Activated naive CD8-positive, alpha-beta T cell treated with anti-CD3 and anti-CD28 coated beads for 36 hours (primary cell): ENCODE measurements at regions not wholly inside any gene's neighbourhood (a gene's known extent, or its start where the extent isn't known, plus 50 kb on each side); places are given as distances from the start of the nearest gene placed in this dataset.
"Not testable (repeated sequence)": the region's sequence is repeated elsewhere in the genome, so short reads cannot be mapped to it uniquely, and the experiment has no call there.

Experiments
- DNase-seq: peaks from one replicate; pipeline ENCODE4 v3.0.0; 2021
- H3K27ac Mint-ChIP-seq: one replicate; pipeline ENCODE4 v1.8.0; 2022; ENCODE audit warnings: mild to moderate bottlenecking, moderate library complexity, mixed read lengths
- H3K27me3 Mint-ChIP-seq: one replicate; pipeline ENCODE4 v1.8.0; 2022; ENCODE audit warnings: mild to moderate bottlenecking, mixed read lengths
- H3K36me3 Mint-ChIP-seq: one replicate; pipeline ENCODE4 v1.8.0; 2021; ENCODE audit warnings: mild to moderate bottlenecking, mixed read lengths
- H3K4me1 Mint-ChIP-seq: one replicate; pipeline ENCODE4 v1.8.0; 2021; ENCODE audit warnings: mixed read lengths
- H3K4me3 Mint-ChIP-seq: one replicate; pipeline ENCODE4 v1.8.0; 2022; ENCODE audit warnings: mild to moderate bottlenecking, moderate library complexity, mixed read lengths
- H3K9me3 Mint-ChIP-seq: one replicate; pipeline ENCODE4 v1.8.0; 2022; ENCODE audit warnings: mixed read lengths

DNA sequence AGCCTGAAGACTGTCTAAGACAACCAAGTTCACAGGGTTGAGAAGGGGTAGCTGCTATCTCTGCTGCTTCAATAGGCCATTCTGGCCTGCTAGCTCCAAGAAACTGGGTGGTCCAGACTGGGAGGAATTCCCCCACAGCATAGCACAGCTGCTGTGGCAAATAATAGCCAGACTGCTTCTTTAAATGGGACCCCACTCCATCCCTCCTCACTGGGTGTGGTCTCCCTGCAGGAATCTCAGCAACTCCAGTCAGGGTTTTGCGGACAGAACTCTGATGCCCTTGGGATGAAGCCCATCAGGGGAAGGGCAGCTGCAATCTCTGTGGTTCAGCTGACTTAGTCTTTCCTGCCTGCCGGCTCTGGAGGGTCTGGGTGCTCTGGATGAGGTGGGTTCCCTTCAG is 1018.6 kb upstream of the DIAPH2 start:
- H3K4me3 Mint-ChIP-seq = no peak overlapping the region
- H3K36me3 Mint-ChIP-seq = no peaks in the 10 kb centered on the region
- H3K27ac Mint-ChIP-seq = no peak overlapping the region
- no peaks in the 10 kb centered on the region for H3K27me3 Mint-ChIP-seq
- no peaks in the 10 kb centered on the region for H3K4me1 Mint-ChIP-seq
- peaks cover 3% of the 10 kb centered on the region for H3K9me3 Mint-ChIP-seq
- DNase-seq = no peak

DNA sequence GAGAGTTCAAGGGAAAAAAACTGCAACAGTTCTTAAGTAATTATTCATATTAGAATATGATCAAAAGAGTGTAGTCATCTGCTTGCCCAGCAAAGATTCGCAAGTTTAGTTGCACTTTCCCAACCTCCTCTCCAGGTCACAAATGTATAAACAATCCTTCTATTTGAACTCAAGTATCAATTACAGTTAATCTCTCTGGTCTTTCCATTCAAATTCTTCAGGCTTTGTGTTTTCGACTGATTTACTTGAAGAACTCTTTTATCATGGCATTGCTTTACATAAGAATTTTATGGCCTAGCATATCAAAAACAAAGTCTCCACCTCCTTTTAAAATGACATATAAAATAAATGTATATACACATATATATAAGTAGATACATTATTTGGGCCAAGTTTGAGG is 1009.6 kb upstream of the DIAPH2 start:
- H3K9me3 Mint-ChIP-seq = no peaks in the 10 kb centered on the region
- no peaks in the 10 kb centered on the region for H3K4me1 Mint-ChIP-seq
- H3K4me3 Mint-ChIP-seq = no peak overlapping the region
- H3K27me3 Mint-ChIP-seq = no peaks in the 10 kb centered on the region
- DNase-seq = no peak
- H3K27ac Mint-ChIP-seq = no peak overlapping the region
- H3K36me3 Mint-ChIP-seq = no peaks in the 10 kb centered on the region

GRCh38 chrX:95675794-95676193 is 1008.8 kb upstream of the DIAPH2 start:
- no peak for DNase-seq
- Mint-ChIP-seq H3K9me3 (no peaks in the 10 kb centered on the region), H3K36me3 (no peaks in the 10 kb centered on the region), H3K27ac (no peak overlapping the region), H3K27me3 (no peaks in the 10 kb centered on the region), H3K4me1 (no peaks in the 10 kb centered on the region), H3K4me3 (no peak overlapping the region)

- Mint-ChIP-seq H3K36me3 (no peaks in the 10 kb centered on the region), H3K4me1 (no peaks in the 10 kb centered on the region), H3K27ac (no peak overlapping the region), H3K9me3 (no peaks in the 10 kb centered on the region), H3K27me3 (no peaks in the 10 kb centered on the region), H3K4me3 (no peak overlapping the region)
- no peak for DNase-seq
These were observed 1006.0 kb upstream of the DIAPH2 start for GRCh38 chrX:95678679-95679078.

DNA sequence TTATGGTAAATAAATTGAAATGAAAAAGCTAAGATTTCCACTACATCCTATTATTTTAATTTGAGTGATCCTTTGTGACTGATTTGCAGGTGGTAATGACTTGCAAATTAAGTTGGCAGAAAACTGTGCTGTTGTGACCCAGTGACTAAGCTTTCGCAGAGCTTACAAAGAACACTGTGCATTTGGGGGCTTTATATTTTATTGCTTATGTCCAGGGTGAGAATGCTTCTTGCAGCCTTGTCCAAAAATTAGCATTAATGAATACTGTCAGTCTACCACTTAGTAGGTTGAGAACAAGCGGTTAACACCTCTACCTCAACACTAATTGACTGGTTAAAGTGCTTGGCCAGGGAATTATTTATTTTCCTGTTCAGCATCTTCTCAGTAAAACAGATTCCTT is 991.3 kb upstream of the DIAPH2 start:
- Mint-ChIP-seq H3K9me3 (no peaks in the 10 kb centered on the region), H3K4me3 (no peak overlapping the region), H3K27ac (no peak overlapping the region), H3K36me3 (no peaks in the 10 kb centered on the region), H3K4me1 (no peaks in the 10 kb centered on the region), H3K27me3 (no peaks in the 10 kb centered on the region)
- DNase-seq = no peak

DNA sequence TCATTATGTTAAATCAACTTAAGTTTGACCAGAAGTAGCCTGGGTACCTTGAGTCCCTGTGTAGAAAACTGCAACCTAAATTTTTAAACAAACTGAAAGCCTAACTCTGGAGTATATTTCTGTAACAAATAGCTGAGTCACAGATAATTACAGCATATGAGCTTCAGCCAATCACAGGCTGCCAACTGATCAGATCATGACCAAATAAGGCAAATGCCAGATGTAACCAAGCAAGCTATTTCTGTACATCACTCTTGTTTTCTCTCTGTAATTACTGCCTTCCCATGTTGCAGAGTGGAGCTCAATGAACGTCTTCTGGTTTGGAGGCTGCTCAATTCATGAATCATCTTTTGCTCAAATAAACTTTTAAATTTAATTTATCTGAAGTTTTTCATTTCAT is 980.9 kb upstream of the DIAPH2 start:
- Mint-ChIP-seq H3K9me3 (peaks cover 2% of the 10 kb centered on the region), H3K4me1 (no peaks in the 10 kb centered on the region), H3K36me3 (no peaks in the 10 kb centered on the region), H3K27ac (no peak overlapping the region), H3K27me3 (no peaks in the 10 kb centered on the region), H3K4me3 (no peak overlapping the region)
- DNase-seq = no peak

GRCh38 chrX:95716841-95717240 is 967.8 kb upstream of the DIAPH2 start:
- no peaks in the 10 kb centered on the region for H3K4me1 Mint-ChIP-seq
- no peaks in the 10 kb centered on the region for H3K9me3 Mint-ChIP-seq
- H3K4me3 Mint-ChIP-seq = no peak overlapping the region
- H3K27ac Mint-ChIP-seq = no peak overlapping the region
- H3K36me3 Mint-ChIP-seq = no peaks in the 10 kb centered on the region
- no peaks in the 10 kb centered on the region for H3K27me3 Mint-ChIP-seq
- no peak for DNase-seq

GRCh38 chrX:95718746-95719145 is 965.9 kb upstream of the DIAPH2 start:
- Mint-ChIP-seq H3K9me3 (no peaks in the 10 kb centered on the region), H3K36me3 (no peaks in the 10 kb centered on the region), H3K4me1 (no peaks in the 10 kb centered on the region), H3K27me3 (no peaks in the 10 kb centered on the region), H3K27ac (no peak overlapping the region), H3K4me3 (no peak overlapping the region)
- no peak for DNase-seq

DNA sequence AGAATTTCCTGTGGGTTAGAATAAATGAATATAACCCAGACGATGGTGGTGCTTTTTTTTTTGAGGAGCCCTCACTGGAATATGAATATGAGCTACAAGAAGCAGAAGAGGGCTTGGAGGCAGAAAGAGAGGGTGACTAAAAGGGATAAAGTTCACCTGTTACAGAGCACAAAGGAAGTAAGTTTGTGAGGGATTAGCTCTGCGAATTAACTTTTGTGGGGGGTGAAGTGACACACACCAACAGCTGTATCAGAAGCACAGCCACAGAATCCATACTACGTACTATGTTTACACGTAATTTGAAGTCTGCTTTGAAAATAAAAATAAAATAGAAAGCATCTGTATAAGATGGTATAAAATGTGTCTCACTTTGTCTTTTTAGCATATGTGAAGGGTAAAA is 963.6 kb upstream of the DIAPH2 start:
- no peak overlapping the region for H3K27ac Mint-ChIP-seq
- no peaks in the 10 kb centered on the region for H3K9me3 Mint-ChIP-seq
- no peaks in the 10 kb centered on the region for H3K36me3 Mint-ChIP-seq
- no peak overlapping the region for H3K4me3 Mint-ChIP-seq
- H3K4me1 Mint-ChIP-seq = no peaks in the 10 kb centered on the region
- no peak for DNase-seq
- H3K27me3 Mint-ChIP-seq = no peaks in the 10 kb centered on the region

DNA sequence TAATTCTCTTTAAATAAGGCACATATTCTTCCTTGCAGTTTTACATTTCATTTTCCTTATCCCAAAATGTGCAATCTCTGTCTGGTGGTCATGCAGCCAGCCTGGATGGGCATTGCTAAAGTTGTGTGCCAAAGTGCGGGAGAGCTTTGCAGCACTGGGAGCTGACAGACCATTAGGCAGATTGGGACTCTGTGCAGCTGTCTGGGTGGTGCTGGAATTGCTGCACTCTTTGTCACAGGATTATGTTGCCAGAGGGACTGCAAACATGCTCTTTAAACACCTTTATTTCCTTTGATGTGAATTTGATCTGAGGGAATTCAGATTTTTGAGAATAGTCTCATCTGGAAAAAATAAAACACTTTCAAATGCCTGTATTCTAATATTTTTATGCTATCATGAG is 956.2 kb upstream of the DIAPH2 start:
- no peak for DNase-seq
- Mint-ChIP-seq H3K27ac (no peak overlapping the region), H3K36me3 (no peaks in the 10 kb centered on the region), H3K4me1 (no peaks in the 10 kb centered on the region), H3K27me3 (no peaks in the 10 kb centered on the region), H3K4me3 (no peak overlapping the region), H3K9me3 (no peaks in the 10 kb centered on the region)

- Mint-ChIP-seq H3K27ac (no peak overlapping the region), H3K4me3 (no peak overlapping the region), H3K27me3 (no peaks in the 10 kb centered on the region)
These were observed 955.2 kb upstream of the DIAPH2 start for GRCh38 chrX:95729401-95729800.

GRCh38 chrX:95733426-95733825 is 951.2 kb upstream of the DIAPH2 start:
- no peak for DNase-seq
- Mint-ChIP-seq H3K4me3 (no peak overlapping the region), H3K4me1 (no peaks in the 10 kb centered on the region), H3K9me3 (no peaks in the 10 kb centered on the region), H3K27me3 (no peaks in the 10 kb centered on the region), H3K27ac (no peak overlapping the region), H3K36me3 (no peaks in the 10 kb centered on the region)

More at GRCh38 chrX:95729401-95729800, 955.2 kb upstream of the DIAPH2 start:
- no peaks in the 10 kb centered on the region for H3K9me3 Mint-ChIP-seq
- no peaks in the 10 kb centered on the region for H3K36me3 Mint-ChIP-seq
- H3K4me1 Mint-ChIP-seq = no peaks in the 10 kb centered on the region
- no peak for DNase-seq

GRCh38 chrX:95754411-95754810 is 930.2 kb upstream of the DIAPH2 start:
- Mint-ChIP-seq H3K9me3 (no peaks in the 10 kb centered on the region), H3K27me3 (no peaks in the 10 kb centered on the region), H3K4me1 (no peaks in the 10 kb centered on the region), H3K27ac (no peak overlapping the region), H3K36me3 (no peaks in the 10 kb centered on the region), H3K4me3 (no peak overlapping the region)
- DNase-seq = no peak

DNA sequence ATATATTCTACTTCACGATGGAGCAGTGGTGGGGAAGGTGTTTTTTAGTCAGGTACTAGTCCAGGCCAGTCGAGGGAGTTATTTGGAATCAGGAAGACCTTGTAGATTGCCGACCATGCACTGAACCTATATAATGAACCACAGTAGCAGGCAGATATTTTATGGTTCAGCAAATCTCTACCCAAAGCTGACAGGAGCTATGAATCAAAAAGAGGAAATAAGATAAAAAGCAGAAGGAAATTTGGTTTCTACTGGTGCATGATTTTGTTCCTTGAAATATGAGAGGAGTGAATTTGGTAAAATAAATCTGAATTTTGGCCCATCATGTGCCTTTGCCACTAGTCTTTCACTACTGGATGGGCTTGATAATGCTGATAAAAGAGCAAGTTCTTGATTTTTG is 924.3 kb upstream of the DIAPH2 start:
- Mint-ChIP-seq H3K27me3 (no peaks in the 10 kb centered on the region), H3K36me3 (no peaks in the 10 kb centered on the region), H3K27ac (no peak overlapping the region), H3K9me3 (no peaks in the 10 kb centered on the region), H3K4me1 (no peaks in the 10 kb centered on the region), H3K4me3 (no peak overlapping the region)
- DNase-seq = no peak

- H3K36me3 Mint-ChIP-seq = no peaks in the 10 kb centered on the region
- no peak overlapping the region for H3K27ac Mint-ChIP-seq
- H3K9me3 Mint-ChIP-seq = no peaks in the 10 kb centered on the region
- H3K27me3 Mint-ChIP-seq = no peaks in the 10 kb centered on the region
- no peak for DNase-seq
- H3K4me1 Mint-ChIP-seq = no peaks in the 10 kb centered on the region
- no peak overlapping the region for H3K4me3 Mint-ChIP-seq
These were observed 921.9 kb upstream of the DIAPH2 start for GRCh38 chrX:95762716-95763115.

GRCh38 chrX:95764972-95765451 is 919.6 kb upstream of the DIAPH2 start:
- no peaks in the 10 kb centered on the region for H3K9me3 Mint-ChIP-seq
- H3K36me3 Mint-ChIP-seq = no peaks in the 10 kb centered on the region
- no peak for DNase-seq
- H3K4me1 Mint-ChIP-seq = no peaks in the 10 kb centered on the region
- H3K27ac Mint-ChIP-seq = no peak overlapping the region
- H3K4me3 Mint-ChIP-seq = no peak overlapping the region
- H3K27me3 Mint-ChIP-seq = no peaks in the 10 kb centered on the region

DNA sequence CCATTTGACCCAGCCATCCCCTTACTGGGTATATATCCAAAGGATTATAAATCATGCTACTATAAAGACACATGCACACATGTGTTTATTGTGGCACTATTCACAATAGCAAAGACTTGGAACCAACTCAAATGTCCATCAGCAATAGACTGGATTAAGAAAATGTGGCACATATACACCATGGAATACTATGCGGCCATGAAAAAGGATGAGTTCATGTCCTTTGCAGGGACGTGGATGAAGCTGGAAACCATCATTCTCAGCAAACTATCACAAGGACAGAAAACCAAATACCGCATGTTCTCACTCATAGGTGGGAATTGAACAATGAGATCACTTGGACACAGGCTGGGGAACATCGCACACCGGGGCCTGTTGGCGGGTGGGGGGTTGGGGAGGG is 913.4 kb upstream of the DIAPH2 start:
- DNase-seq, H3K27ac Mint-ChIP-seq, H3K4me1 Mint-ChIP-seq, H3K27me3 Mint-ChIP-seq, H3K4me3 Mint-ChIP-seq, H3K36me3 Mint-ChIP-seq, H3K9me3 Mint-ChIP-seq: not testable (repeated sequence)
